ENCODE measurements at regions not wholly inside any gene's neighbourhood (a gene's known extent, or its start where the extent isn't known, plus 50 kb on each side); places are given as distances from the start of the nearest gene placed in this dataset.

DNA sequence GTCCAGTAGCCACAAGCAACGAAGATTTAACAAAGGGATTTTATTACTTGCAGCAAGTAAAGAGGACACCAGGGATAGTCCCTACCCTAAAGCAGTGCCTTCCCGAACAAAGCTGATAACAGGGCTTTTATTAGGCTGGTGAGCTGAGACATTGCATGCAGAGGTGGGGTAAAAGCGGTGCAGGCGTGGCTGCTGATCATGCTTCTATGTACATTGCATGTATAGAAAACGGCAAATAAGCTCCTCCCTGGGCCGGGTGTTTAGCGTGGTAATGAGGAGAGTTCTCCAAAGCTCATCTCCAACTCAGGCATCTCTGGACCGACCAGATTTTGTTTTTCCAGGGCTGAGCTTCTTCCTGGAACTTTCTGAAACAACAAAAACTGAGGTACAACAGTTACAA, 83.5 kb upstream of the CDH4 start:
- 66 to 72% methylated on average over 8 of the region's 8 CpGs for WGBS, 2 donors
- Histone ChIP-seq H3K9me3 (no peaks in the 10 kb centered on the region), H3K4me1 (no peaks in the 10 kb centered on the region), H3K27me3 (peaks cover 0 to 57% (median 19%) of the 10 kb centered on the region in 7 donors), H3K36me3 (no peaks in the 10 kb centered on the region), H3K4me3 (no peak overlapping the region), H3K27ac (no peak overlapping the region)
- no peak for ATAC-seq
- intact Hi-C loops (cut with DNase I), result no loop called here
- no peak for DNase-seq
- TF ChIP-seq, protein P1, sequence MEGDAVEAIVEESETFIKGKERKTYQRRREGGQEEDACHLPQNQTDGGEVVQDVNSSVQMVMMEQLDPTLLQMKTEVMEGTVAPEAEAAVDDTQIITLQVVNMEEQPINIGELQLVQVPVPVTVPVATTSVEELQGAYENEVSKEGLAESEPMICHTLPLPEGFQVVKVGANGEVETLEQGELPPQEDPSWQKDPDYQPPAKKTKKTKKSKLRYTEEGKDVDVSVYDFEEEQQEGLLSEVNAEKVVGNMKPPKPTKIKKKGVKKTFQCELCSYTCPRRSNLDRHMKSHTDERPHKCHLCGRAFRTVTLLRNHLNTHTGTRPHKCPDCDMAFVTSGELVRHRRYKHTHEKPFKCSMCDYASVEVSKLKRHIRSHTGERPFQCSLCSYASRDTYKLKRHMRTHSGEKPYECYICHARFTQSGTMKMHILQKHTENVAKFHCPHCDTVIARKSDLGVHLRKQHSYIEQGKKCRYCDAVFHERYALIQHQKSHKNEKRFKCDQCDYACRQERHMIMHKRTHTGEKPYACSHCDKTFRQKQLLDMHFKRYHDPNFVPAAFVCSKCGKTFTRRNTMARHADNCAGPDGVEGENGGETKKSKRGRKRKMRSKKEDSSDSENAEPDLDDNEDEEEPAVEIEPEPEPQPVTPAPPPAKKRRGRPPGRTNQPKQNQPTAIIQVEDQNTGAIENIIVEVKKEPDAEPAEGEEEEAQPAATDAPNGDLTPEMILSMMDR (IDR thresholded peaks at IDR 0.05), result no peak

DNA sequence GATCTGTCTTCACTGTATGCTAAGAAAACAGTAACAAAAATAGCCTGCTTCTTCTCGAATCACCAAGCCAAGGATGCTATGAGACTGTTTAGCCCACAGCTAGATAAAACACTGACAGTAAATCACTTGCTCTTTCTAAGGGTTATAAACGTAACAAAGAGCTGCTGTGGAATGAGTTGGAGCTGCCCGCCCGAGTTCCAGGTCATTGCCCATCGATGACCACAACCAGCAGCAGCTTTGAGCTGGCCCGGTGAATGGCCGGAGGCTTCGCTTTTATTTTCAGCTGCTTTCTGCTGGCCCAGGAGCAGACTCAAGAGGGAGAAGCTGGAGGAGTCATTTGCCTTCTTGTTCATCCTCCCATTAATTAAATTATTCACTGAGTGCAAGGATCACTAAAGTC, 82.2 kb upstream of the CDH4 start:
- Histone ChIP-seq H3K9me3 (no peaks in the 10 kb centered on the region), H3K4me3 (no peak overlapping the region), H3K4me1 (no peaks in the 10 kb centered on the region), H3K27me3 (peaks cover 0 to 66% (median 22%) of the 10 kb centered on the region in 7 donors), H3K27ac (no peak overlapping the region), H3K36me3 (no peaks in the 10 kb centered on the region)
- intact Hi-C loops (cut with DNase I), result no loop called here
- DNase-seq (no peak), ATAC-seq (no peak)
- TF ChIP-seq, protein P1 (IDR thresholded peaks at IDR 0.05), result no peak
- 77 to 78% methylated on average over 8 of the region's 8 CpGs for WGBS, 2 donors

DNA sequence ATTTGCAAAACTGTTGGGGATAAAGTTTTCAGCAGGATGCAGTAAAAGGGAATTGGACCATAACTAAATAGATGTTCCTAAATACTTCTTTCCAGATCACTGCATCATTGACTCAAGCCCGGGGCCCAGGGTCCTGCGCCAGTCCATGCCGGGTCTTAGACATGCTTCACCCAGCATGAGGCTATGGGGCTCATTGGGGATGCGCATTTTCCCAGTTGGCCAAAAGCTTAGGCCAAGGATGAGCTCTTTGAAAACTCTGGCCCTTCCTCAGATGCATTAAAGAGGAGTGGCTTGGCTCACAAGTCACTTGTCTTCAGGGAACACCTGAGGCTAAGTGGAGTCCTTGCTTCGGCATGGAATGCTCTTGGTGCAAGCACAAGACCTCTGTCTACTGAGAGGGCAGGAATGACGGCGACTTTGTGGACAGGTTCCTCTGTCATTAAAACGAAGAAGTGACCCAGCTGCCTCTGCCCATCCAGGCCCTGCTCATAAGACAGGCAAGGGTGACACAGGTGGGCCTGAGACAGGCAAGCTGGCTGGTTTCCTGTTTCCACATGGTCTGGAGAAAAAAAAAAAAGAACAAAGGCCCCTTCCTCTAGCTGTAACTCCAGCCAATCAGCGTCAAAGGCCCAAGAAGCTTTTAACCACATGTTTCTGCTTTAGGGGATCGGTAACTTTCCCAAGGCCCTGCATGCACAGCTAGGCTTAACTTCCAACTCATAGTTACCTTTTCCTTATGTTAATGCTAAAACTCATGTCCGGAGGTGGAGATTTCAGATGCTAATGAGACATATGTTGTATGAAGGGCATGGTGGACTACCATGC, 81.4 kb upstream of the CDH4 start:
- Histone ChIP-seq H3K9me3 (no peaks in the 10 kb centered on the region), H3K4me3 (no peak overlapping the region), H3K27me3 (peaks cover 0 to 68% (median 22%) of the 10 kb centered on the region in 7 donors), H3K27ac (no peak overlapping the region), H3K4me1 (no peaks in the 10 kb centered on the region), H3K36me3 (no peaks in the 10 kb centered on the region)
- whole genome bisulfite sequencing, 2 donors, result 50 to 56% methylated on average over 11 of the region's 11 CpGs
- ATAC-seq, result no peak
- TF ChIP-seq, protein P1 (IDR thresholded peaks at IDR 0.05), result no peak
- no peak for DNase-seq
- intact Hi-C loops (cut with DNase I), result no loop called here

DNA sequence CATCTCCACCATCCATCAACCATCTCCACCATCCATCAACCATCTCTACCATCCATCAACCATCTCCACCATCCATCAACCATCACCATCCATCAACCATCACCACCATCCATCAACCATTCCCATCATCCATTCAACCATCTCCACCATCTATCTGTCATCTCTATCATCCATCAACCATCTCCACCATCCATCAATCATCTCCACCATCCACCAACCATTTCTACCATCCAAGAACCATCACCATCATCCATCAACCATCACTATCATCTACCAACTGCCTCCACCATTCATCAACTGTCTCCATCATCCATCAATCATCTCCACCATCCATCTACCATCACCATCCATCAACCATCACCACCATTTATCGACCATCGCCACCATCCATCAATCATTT, 78.8 kb upstream of the CDH4 start:
- intact Hi-C loops (cut with DNase I), result no loop called here
- ATAC-seq, result no peak
- H3K9me3 ChIP-seq, result no peaks in the 10 kb centered on the region
- H3K36me3 ChIP-seq, result no peaks in the 10 kb centered on the region
- TF ChIP-seq, protein P1 (IDR thresholded peaks at IDR 0.05), result no peak
- 98% methylated on average over 2 of the region's 2 CpGs for WGBS, 2 donors
- no peaks in the 10 kb centered on the region for H3K4me1 ChIP-seq
- H3K27ac ChIP-seq, result no peak overlapping the region
- peaks cover 0 to 56% (median 17%) of the 10 kb centered on the region in 7 donors for H3K27me3 ChIP-seq
- no peak overlapping the region for H3K4me3 ChIP-seq
- no peak for DNase-seq

Data from heart right ventricle (tissue), 16 donors.